CD4-positive, alpha-beta T cell (primary cell): ENCODE measurements at regions not wholly inside any gene's neighbourhood (a gene's known extent, or its start where the extent isn't known, plus 50 kb on each side); places are given as distances from the start of the nearest gene placed in this dataset.

Experiments used
- ATAC-seq: fragments of 200-7000 bp; cut with Tn5 transposase; one replicate; pipeline ENCODE4 v1.10.0; 2022; ENCODE audit warnings: mild to moderate bottlenecking; ENCODE audit not compliant: poor library complexity
- CTCF ChIA-PET: fragments of 350-600 bp; sonication (Branson Sonifier 250); formaldehyde crosslinking; loops from one replicate; lab custom pipeline; 2021; ENCODE audit warnings: antibody characterized with exemption, inconsistent platforms; lab: Charles Lee
- POLR2A ChIA-PET: fragments of 350-600 bp; sonication (Branson Sonifier 250); formaldehyde crosslinking; loops from one replicate; lab custom pipeline; 2021; ENCODE audit warnings: antibody characterized with exemption, inconsistent platforms; lab: Charles Lee
- DNase-seq, 14 experiments: peaks; one replicate each; pipeline ENCODE4 v3.0.0-alpha.2; 2013 to 2020; ENCODE audit warnings: mixed read lengths in 2 of 14
- H3K27ac ChIP-seq, 2 donors: one replicate each; pipeline versions ENCODE4 v1.5.1 to v1.7.0; 2013; ENCODE audit warnings: low read length in 2 of 2, low read depth in 1 of 2, mild to moderate bottlenecking in 1 of 2
- H3K27me3 ChIP-seq, 2 experiments: 1 replicate in 1 of 2; 2 replicates in 1 of 2; pipeline versions ENCODE4 v1.6.1 to v1.7.0; 2013; ENCODE audit warnings: low read length in 2 of 2, control low read depth in 1 of 2, mild to moderate bottlenecking in 1 of 2, moderate library complexity in 1 of 2; ENCODE audit not compliant: insufficient read depth in 2 of 2, control insufficient read depth in 1 of 2
- H3K36me3 ChIP-seq: one replicate; pipeline ENCODE4 v1.6.1; 2013; ENCODE audit warnings: low read length, control low read depth; ENCODE audit not compliant: insufficient read depth
- H3K4me1 ChIP-seq: one replicate; pipeline ENCODE4 v1.6.1; 2013; ENCODE audit warnings: low read length, control low read depth; ENCODE audit not compliant: insufficient read depth
- H3K4me3 ChIP-seq: one replicate; pipeline ENCODE4 v1.5.1; 2013; ENCODE audit warnings: mild to moderate bottlenecking, low read length, moderate library complexity
- H3K9me3 ChIP-seq, 2 experiments: 1 replicate in 1 of 2; 2 replicates in 1 of 2; pipeline versions ENCODE4 v1.6.1 to v1.7.0; 2013; ENCODE audit warnings: low read length in 2 of 2, mild to moderate bottlenecking in 2 of 2, control low read depth in 1 of 2, moderate library complexity in 1 of 2; ENCODE audit not compliant: control insufficient read depth in 1 of 2, insufficient read depth in 1 of 2
- H3K27ac Mint-ChIP-seq: one replicate; pipeline ENCODE4 v1.8.0; 2020; ENCODE audit warnings: mixed read lengths
- H3K27me3 Mint-ChIP-seq: one replicate; pipeline ENCODE4 v1.8.0; 2021; ENCODE audit warnings: mixed read lengths
- H3K36me3 Mint-ChIP-seq: one replicate; pipeline ENCODE4 v1.8.0; 2021; ENCODE audit warnings: low read depth, mixed read lengths
- H3K4me1 Mint-ChIP-seq: one replicate; pipeline ENCODE4 v1.8.0; 2021; ENCODE audit warnings: low read depth, mixed read lengths
- H3K4me3 Mint-ChIP-seq: one replicate; pipeline ENCODE4 v1.8.0; 2020; ENCODE audit warnings: mild to moderate bottlenecking, mixed read lengths
- H3K9me3 Mint-ChIP-seq: one replicate; pipeline ENCODE4 v1.8.0; 2020; ENCODE audit warnings: mixed read lengths
- intact Hi-C, 2 experiments: fragments of 100-400 bp; cut with DNase I in 1 of 2; cut with micrococcal nuclease in 1 of 2; formaldehyde crosslinking; loops; one replicate each; pipeline versions ENCODE4 v1.15.1 to v1.9.0; 2023 to 2025; cut with DNase I, micrococcal nuclease
- TF ChIP-seq, protein P1 (sequence below): fragments of 200-600 bp; IDR thresholded peaks from one replicate; pipeline ENCODE4 v1.8.0; 2022; ENCODE audit warnings: antibody characterized with exemption, mild to moderate bottlenecking

DNA sequence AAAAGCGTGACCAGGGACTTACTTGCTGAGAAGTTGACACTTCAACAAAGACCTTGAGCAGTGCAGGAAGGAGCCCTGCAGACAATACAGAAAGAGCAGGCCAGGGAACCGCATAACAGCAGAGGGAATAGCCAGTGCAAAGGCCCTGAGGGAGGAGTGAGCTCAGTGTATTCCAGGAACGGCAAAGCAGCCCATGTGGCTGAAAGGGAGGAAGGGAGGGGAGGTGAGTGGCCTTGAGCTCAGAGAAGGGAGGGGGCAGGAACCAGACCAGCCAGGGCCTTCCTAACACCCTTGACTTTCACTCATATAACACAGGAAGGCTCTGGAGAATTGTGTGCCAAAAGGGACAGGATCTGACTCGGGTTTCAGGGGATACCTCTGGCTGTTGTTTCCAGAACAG is 112.2 kb downstream of the BCOR start:
- H3K4me3 Mint-ChIP-seq = no peak overlapping the region
- intact Hi-C loops = no loop called here
- TF ChIP-seq, protein P1, sequence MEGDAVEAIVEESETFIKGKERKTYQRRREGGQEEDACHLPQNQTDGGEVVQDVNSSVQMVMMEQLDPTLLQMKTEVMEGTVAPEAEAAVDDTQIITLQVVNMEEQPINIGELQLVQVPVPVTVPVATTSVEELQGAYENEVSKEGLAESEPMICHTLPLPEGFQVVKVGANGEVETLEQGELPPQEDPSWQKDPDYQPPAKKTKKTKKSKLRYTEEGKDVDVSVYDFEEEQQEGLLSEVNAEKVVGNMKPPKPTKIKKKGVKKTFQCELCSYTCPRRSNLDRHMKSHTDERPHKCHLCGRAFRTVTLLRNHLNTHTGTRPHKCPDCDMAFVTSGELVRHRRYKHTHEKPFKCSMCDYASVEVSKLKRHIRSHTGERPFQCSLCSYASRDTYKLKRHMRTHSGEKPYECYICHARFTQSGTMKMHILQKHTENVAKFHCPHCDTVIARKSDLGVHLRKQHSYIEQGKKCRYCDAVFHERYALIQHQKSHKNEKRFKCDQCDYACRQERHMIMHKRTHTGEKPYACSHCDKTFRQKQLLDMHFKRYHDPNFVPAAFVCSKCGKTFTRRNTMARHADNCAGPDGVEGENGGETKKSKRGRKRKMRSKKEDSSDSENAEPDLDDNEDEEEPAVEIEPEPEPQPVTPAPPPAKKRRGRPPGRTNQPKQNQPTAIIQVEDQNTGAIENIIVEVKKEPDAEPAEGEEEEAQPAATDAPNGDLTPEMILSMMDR = no peak
- no peaks in the 10 kb centered on the region for H3K4me1 Mint-ChIP-seq
- H3K4me3 ChIP-seq = no peak overlapping the region
- H3K36me3 Mint-ChIP-seq = no peaks in the 10 kb centered on the region
- H3K4me1 ChIP-seq = no peaks in the 10 kb centered on the region
- CTCF ChIA-PET = no interaction called here
- H3K36me3 ChIP-seq = no peaks in the 10 kb centered on the region
- no peak overlapping the region for H3K27ac Mint-ChIP-seq
- no peak overlapping the region for H3K27ac ChIP-seq
- POLR2A ChIA-PET = no interaction called here
- H3K27me3 Mint-ChIP-seq = no peaks in the 10 kb centered on the region
- no peaks in the 10 kb centered on the region for H3K27me3 ChIP-seq
- no peak for DNase-seq
- no peak for ATAC-seq
- H3K9me3 Mint-ChIP-seq = no peaks in the 10 kb centered on the region
- no peaks in the 10 kb centered on the region for H3K9me3 ChIP-seq

- no peak for DNase-seq
- no peak overlapping the region for H3K27ac ChIP-seq
- no peaks in the 10 kb centered on the region for H3K4me1 ChIP-seq
- H3K36me3 Mint-ChIP-seq = no peaks in the 10 kb centered on the region
- H3K27me3 ChIP-seq = no peaks in the 10 kb centered on the region
- intact Hi-C loops = no loop called here
- no peaks in the 10 kb centered on the region for H3K36me3 ChIP-seq
- no peaks in the 10 kb centered on the region for H3K4me1 Mint-ChIP-seq
- H3K27ac Mint-ChIP-seq = no peak overlapping the region
- H3K4me3 Mint-ChIP-seq = no peak overlapping the region
- POLR2A ChIA-PET = no interaction called here
- H3K9me3 Mint-ChIP-seq = no peaks in the 10 kb centered on the region
- TF ChIP-seq, protein P1 = no peak
- CTCF ChIA-PET = no interaction called here
- no peak overlapping the region for H3K4me3 ChIP-seq
- ATAC-seq = no peak
- no peaks in the 10 kb centered on the region for H3K9me3 ChIP-seq
- H3K27me3 Mint-ChIP-seq = no peaks in the 10 kb centered on the region
These were observed 109.3 kb downstream of the BCOR start for GRCh38 chrX:39988496-39988895.

GRCh38 chrX:39990388-39990787 is 107.4 kb downstream of the BCOR start:
- POLR2A ChIA-PET = no interaction called here
- H3K4me3 Mint-ChIP-seq = no peak overlapping the region
- TF ChIP-seq, protein P1 = no peak
- no peak for DNase-seq
- CTCF ChIA-PET = no interaction called here
- Histone ChIP-seq H3K27me3 (no peaks in the 10 kb centered on the region), H3K9me3 (no peaks in the 10 kb centered on the region), H3K27ac (no peak overlapping the region), H3K4me3 (no peak overlapping the region), H3K4me1 (no peaks in the 10 kb centered on the region), H3K36me3 (no peaks in the 10 kb centered on the region)
- no peak for ATAC-seq
- H3K36me3 Mint-ChIP-seq = no peaks in the 10 kb centered on the region
- no peaks in the 10 kb centered on the region for H3K9me3 Mint-ChIP-seq
- no peak overlapping the region for H3K27ac Mint-ChIP-seq
- no peaks in the 10 kb centered on the region for H3K4me1 Mint-ChIP-seq
- intact Hi-C loops = no loop called here
- H3K27me3 Mint-ChIP-seq = no peaks in the 10 kb centered on the region
